SK-N-SH (cell line): ENCODE measurements at regions not wholly inside any gene's neighbourhood (a gene's known extent, or its start where the extent isn't known, plus 50 kb on each side); places are given as distances from the start of the nearest gene placed in this dataset.

Source experiments
- CTCF ChIA-PET: fragments of 300-600, 350-600 bp; formaldehyde crosslinking; extraction: SDS; loops from one replicate; lab custom pipeline; 2021; lab: Yijun Ruan, JAX
- POLR2A ChIA-PET: fragments of 350-600 bp; sonication (Branson Sonifier 250); formaldehyde crosslinking; extraction: SDS; loops from one replicate; lab custom pipeline; 2020; ENCODE audit warnings: antibody characterized with exemption, inconsistent platforms; lab: Yijun Ruan, JAX
- DNase-seq: peaks from one replicate; pipeline ENCODE4 v3.0.0; 2012
- H2AFZ ChIP-seq: fragments of 200-600 bp; sonication (generic); 2 replicates; pipeline ENCODE4 v1.8.1; 2016; ENCODE audit warnings: antibody characterized with exemption, mild to moderate bottlenecking, low read depth
- H3F3A ChIP-seq: fragments of 200-600 bp; sonication (generic); replicated peaks from 2 replicates; pipeline ENCODE3; 2016; ENCODE audit warnings: antibody characterized with exemption, mild to moderate bottlenecking; ENCODE audit not compliant: insufficient read depth
- H3K27ac ChIP-seq, 2 experiments: fragments of 200-500 bp in 1 of 2; fragments of 200-600 bp in 1 of 2; sonication (Bioruptor generic) in 1 of 2; sonication (generic), shearing (Covaris generic) in 1 of 2; 2 replicates each; pipeline versions ENCODE4 v1.5.1 to v1.6.1; 2014 to 2016; ENCODE audit warnings: low read depth in 2 of 2, inconsistent platforms in 1 of 2, low read length in 1 of 2, mild to moderate bottlenecking in 1 of 2, mixed read lengths in 1 of 2
- H3K27me3 ChIP-seq: fragments of 200-600 bp; sonication (generic), shearing (Covaris generic); 2 replicates; pipeline ENCODE4 v1.6.1; 2016; ENCODE audit warnings: mixed run types; ENCODE audit not compliant: insufficient read depth
- H3K36me3 ChIP-seq, 2 experiments: fragments of 200-500 bp in 1 of 2; fragments of 200-600 bp in 1 of 2; sonication (Bioruptor generic) in 1 of 2; sonication (generic) in 1 of 2; replicated peaks in 1 of 2; 2 replicates each; pipeline versions ENCODE3 to v1.5.1; 2014 to 2016; ENCODE audit warnings: low read length in 1 of 2, mild to moderate bottlenecking in 1 of 2; ENCODE audit not compliant: insufficient read depth in 2 of 2, control insufficient read depth in 1 of 2
- H3K4me1 ChIP-seq, 2 experiments: fragments of 200-500 bp in 1 of 2; fragments of 200-600 bp in 1 of 2; sonication (Bioruptor generic) in 1 of 2; sonication (generic), shearing (Covaris generic) in 1 of 2; 2 replicates each; pipeline versions ENCODE4 v1.5.1 to v1.6.1; 2014 to 2016; ENCODE audit warnings: low read depth in 1 of 2, low read length in 1 of 2, mixed run types in 1 of 2; ENCODE audit not compliant: insufficient read depth in 2 of 2, control insufficient read depth in 1 of 2
- H3K4me2 ChIP-seq: fragments of 200-600 bp; sonication (generic), shearing (Covaris generic); 2 replicates; pipeline ENCODE4 v1.6.1; 2017; ENCODE audit warnings: mixed run types
- H3K4me3 ChIP-seq, 2 experiments: fragments of 200-500 bp in 1 of 2; fragments of 200-600 bp in 1 of 2; sonication (Bioruptor generic) in 1 of 2; sonication (generic), shearing (Covaris generic) in 1 of 2; 2 replicates each; pipeline versions ENCODE4 v1.5.1 to v1.8.1; 2014 to 2016; ENCODE audit warnings: low read depth in 2 of 2, inconsistent platforms in 1 of 2, low read length in 1 of 2, mild to moderate bottlenecking in 1 of 2, mixed read lengths in 1 of 2, moderate library complexity in 1 of 2
- H3K79me2 ChIP-seq: fragments of 200-600 bp; sonication (generic); 2 replicates; pipeline ENCODE4 v1.8.1; 2017; ENCODE audit warnings: mild to moderate bottlenecking; ENCODE audit not compliant: insufficient read depth
- H3K9ac ChIP-seq: fragments of 200-600 bp; sonication (generic); 2 replicates; pipeline ENCODE4 v1.6.1; 2017; ENCODE audit warnings: mixed run types
- H3K9me2 ChIP-seq: fragments of 200-600 bp; sonication (generic); 2 replicates; pipeline ENCODE4 v1.6.1; 2017; ENCODE audit warnings: mixed run types
- H3K9me3 ChIP-seq: fragments of 200-600 bp; sonication (generic); 2 replicates; pipeline ENCODE4 v1.6.1; 2017; ENCODE audit warnings: mixed run types, mild to moderate bottlenecking, moderate library complexity
- H4K20me1 ChIP-seq: fragments of 200-600 bp; sonication (generic); 2 replicates; pipeline ENCODE4 v1.6.1; 2017; ENCODE audit warnings: mild to moderate bottlenecking, mixed run types; ENCODE audit not compliant: insufficient read depth
- CHD2 ChIP-seq: fragments of 150-350 bp; IDR thresholded peaks from 2 replicates; pipeline ENCODE4 v1.6.1; 2018; ENCODE audit warnings: low read length; ENCODE audit not compliant: partially characterized antibody
- EP300 ChIP-seq, 2 experiments: IDR thresholded peaks; 2 replicates each; pipeline versions ENCODE4 v1.4.0 to v1.6.1; 2012; ENCODE audit warnings: borderline replicate concordance in 1 of 2, low read depth in 1 of 2, low read length in 1 of 2
- EZH2phosphoT487 ChIP-seq: fragments of 200-600 bp; sonication (generic); IDR thresholded peaks from 2 replicates; pipeline ENCODE4 v1.6.1; 2017; ENCODE audit warnings: low read depth, mixed run types, mild to moderate bottlenecking, antibody characterized with exemption, moderate library complexity, borderline replicate concordance
- JUND ChIP-seq: IDR thresholded peaks from 2 replicates; pipeline ENCODE4 v1.4.0; 2012
- MEF2A ChIP-seq: IDR thresholded peaks from 2 replicates; pipeline ENCODE4 v1.4.0; 2012; ENCODE audit warnings: low read depth, borderline replicate concordance
- NFIC ChIP-seq: IDR thresholded peaks from 2 replicates; pipeline ENCODE4 v1.4.0; 2012; ENCODE audit warnings: borderline replicate concordance
- RFX5 ChIP-seq: IDR thresholded peaks from 2 replicates; pipeline ENCODE4 v1.6.1; 2012; ENCODE audit warnings: mild to moderate bottlenecking, improper control_type of control experiment, low read length
- TAF1 ChIP-seq: IDR thresholded peaks from 2 replicates; pipeline ENCODE4 v1.6.1; 2012; ENCODE audit warnings: low read depth, mild to moderate bottlenecking, low read length, moderate library complexity, borderline replicate concordance
- TCF12 ChIP-seq: IDR thresholded peaks from 2 replicates; pipeline ENCODE4 v1.4.0; 2012
- WGBS: methylation state at CpG from one replicate; pipeline ENCODE4 v1.1.6; 2017; ENCODE audit warnings: low lambda C conversion rate; 5-methylcytosine and 5-hydroxymethylcytosine counted together
- TF ChIP-seq, protein P1 (sequence below): fragments of 200-600 bp; sonication (generic); IDR thresholded peaks from 2 replicates; pipeline ENCODE4 v1.6.1; 2017; ENCODE audit warnings: antibody characterized with exemption, mild to moderate bottlenecking, moderate library complexity
- TF ChIP-seq, protein P2 (sequence below): fragments of 150-350 bp; IDR thresholded peaks from 2 replicates; pipeline ENCODE4 v1.6.1; 2017; ENCODE audit warnings: antibody characterized with exemption, low read length, low read depth, borderline replicate concordance
- TF ChIP-seq, protein P3 (sequence below): IDR thresholded peaks from 2 replicates; pipeline ENCODE4 v1.4.0; 2012; ENCODE audit warnings: low read depth, borderline replicate concordance

DNA sequence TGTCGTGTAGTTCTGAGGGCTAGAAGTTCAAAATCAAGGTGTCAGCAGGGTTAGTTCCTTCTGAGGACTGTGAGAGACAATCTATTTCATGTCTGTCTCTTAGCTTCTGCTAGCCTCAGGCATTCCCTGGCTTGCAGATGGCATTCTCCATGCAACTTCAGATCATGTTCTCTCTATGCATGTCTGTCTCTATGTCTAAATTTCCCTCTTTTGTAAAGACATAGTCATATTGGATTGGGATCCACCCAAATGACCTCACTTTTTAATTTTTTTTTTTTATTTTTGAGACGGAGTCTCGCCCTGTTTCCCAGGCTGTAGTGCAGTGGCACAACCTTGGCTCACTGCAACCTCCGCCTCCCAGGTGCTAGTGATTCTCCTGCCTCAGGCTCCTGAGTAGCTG lies 104.6 kb downstream of the RAP2B start:
- POLR2A ChIA-PET, result no interaction called here

DNA sequence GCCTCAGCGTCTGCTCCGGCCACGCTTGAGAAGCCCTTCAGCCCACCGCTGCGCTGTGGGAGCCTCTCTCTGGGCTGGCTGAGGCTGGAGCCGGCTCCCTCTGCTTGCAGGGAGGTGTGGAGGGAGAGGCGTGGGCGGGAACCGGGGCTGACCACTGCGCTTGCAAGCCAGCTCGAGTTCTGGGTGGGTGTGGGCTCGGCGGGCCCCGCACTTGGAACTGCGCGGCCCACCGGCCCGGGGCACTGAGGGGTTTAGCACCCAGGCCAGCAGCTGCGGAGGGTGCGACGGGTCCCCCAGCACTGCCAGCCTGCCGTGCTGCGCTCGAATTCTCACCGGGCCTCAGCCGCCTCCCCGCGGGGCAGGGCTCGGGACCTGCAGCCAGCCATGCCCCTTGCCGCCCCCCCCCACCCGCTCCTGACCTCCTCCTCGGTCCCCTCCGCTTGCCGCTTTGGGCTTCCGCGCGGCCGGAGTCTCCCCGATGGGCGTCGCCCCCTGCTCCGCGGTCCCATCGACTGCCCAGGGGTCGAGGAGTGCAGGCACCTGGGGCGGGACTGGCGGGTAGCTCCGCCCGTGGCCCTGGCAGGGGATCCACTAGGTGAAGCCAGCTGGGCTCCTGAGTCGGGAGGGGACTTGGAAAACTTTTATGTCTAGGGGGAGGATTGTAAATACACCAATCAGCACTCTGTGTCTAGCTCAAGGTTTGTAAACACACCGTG lies 106.7 kb downstream of the RAP2B start:
- H3F3A ChIP-seq, result peaks cover 5% of the 10 kb centered on the region
- H3K4me1 ChIP-seq, result no peaks in the 10 kb centered on the region
- H3K9me2 ChIP-seq, result no peaks in the 10 kb centered on the region
- H3K27ac ChIP-seq, result no peak overlapping the region
- no peak overlapping the region for H3K4me2 ChIP-seq
- no peaks in the 10 kb centered on the region for H3K9me3 ChIP-seq
- H3K4me3 ChIP-seq, result no peak overlapping the region
- no peak overlapping the region for H3K9ac ChIP-seq
- ChIA-PET POLR2A (no interaction called here), CTCF (no interaction called here)
- H3K79me2 ChIP-seq, result no peaks in the 10 kb centered on the region
- H3K27me3 ChIP-seq, result no peaks in the 10 kb centered on the region
- no peaks in the 10 kb centered on the region for H4K20me1 ChIP-seq
- WGBS, result 84% methylated on average over 21 of the region's 51 CpGs
- no peak overlapping the region for H2AFZ ChIP-seq
- no peaks in the 10 kb centered on the region for H3K36me3 ChIP-seq
- DNase-seq, result no peak
- no peak for TF ChIP-seq NFIC
- TF ChIP-seq, protein P1, sequence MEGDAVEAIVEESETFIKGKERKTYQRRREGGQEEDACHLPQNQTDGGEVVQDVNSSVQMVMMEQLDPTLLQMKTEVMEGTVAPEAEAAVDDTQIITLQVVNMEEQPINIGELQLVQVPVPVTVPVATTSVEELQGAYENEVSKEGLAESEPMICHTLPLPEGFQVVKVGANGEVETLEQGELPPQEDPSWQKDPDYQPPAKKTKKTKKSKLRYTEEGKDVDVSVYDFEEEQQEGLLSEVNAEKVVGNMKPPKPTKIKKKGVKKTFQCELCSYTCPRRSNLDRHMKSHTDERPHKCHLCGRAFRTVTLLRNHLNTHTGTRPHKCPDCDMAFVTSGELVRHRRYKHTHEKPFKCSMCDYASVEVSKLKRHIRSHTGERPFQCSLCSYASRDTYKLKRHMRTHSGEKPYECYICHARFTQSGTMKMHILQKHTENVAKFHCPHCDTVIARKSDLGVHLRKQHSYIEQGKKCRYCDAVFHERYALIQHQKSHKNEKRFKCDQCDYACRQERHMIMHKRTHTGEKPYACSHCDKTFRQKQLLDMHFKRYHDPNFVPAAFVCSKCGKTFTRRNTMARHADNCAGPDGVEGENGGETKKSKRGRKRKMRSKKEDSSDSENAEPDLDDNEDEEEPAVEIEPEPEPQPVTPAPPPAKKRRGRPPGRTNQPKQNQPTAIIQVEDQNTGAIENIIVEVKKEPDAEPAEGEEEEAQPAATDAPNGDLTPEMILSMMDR, result no peak
- TF ChIP-seq, protein P2, sequence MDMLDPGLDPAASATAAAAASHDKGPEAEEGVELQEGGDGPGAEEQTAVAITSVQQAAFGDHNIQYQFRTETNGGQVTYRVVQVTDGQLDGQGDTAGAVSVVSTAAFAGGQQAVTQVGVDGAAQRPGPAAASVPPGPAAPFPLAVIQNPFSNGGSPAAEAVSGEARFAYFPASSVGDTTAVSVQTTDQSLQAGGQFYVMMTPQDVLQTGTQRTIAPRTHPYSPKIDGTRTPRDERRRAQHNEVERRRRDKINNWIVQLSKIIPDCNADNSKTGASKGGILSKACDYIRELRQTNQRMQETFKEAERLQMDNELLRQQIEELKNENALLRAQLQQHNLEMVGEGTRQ, result no peak
- TF ChIP-seq RFX5, result no peak
- TF ChIP-seq MEF2A, result no peak
- no peak for TF ChIP-seq TCF12
- no peak for TF ChIP-seq TAF1
- TF ChIP-seq EP300 (IDR thresholded peaks at IDR 0.05; ENCODE audit: borderline replicate concordance in 1 of 2, low read depth in 1 of 2, low read length in 1 of 2), result no peak
- no peak for TF ChIP-seq EZH2phosphoT487
- TF ChIP-seq, all 33 proteins: peak for 0

More for the DNA sequence above, 104.6 kb downstream of the RAP2B start:
- Histone ChIP-seq H4K20me1 (no peaks in the 10 kb centered on the region), H3K4me2 (no peak overlapping the region), H2AFZ (no peak overlapping the region), H3K4me1 (no peaks in the 10 kb centered on the region), H3K27ac (no peak overlapping the region), H3K9me2 (no peaks in the 10 kb centered on the region), H3K27me3 (no peaks in the 10 kb centered on the region), H3K4me3 (no peak overlapping the region), H3K9ac (no peak overlapping the region), H3K36me3 (no peaks in the 10 kb centered on the region), H3K9me3 (no peaks in the 10 kb centered on the region), H3F3A (no peaks in the 10 kb centered on the region), H3K79me2 (no peaks in the 10 kb centered on the region)
- DNase-seq, result no peak
- CTCF ChIA-PET, result no interaction called here
- WGBS, result 58% methylated on average over 4 of the region's 4 CpGs
- TF ChIP-seq, protein P3, sequence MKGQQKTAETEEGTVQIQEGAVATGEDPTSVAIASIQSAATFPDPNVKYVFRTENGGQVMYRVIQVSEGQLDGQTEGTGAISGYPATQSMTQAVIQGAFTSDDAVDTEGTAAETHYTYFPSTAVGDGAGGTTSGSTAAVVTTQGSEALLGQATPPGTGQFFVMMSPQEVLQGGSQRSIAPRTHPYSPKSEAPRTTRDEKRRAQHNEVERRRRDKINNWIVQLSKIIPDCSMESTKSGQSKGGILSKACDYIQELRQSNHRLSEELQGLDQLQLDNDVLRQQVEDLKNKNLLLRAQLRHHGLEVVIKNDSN, result no peak
- TF ChIP-seq CHD2, result no peak
- no peak for TF ChIP-seq JUND
